GM21825 (cell line): ENCODE measurements at regions not wholly inside any gene's neighbourhood (a gene's known extent, or its start where the extent isn't known, plus 50 kb on each side); places are given as distances from the start of the nearest gene placed in this dataset.
A peak's percentile ranks its signal among the peaks of the same experiment; 100 is the strongest.

ENCODE experiments used
- ATAC-seq: cut with Tn5 transposase; IDR thresholded peaks from one replicate; pipeline ENCODE4 v1.9.1; 2021; ENCODE audit warnings: mild to moderate bottlenecking, moderate library complexity; ENCODE audit not compliant: unreplicated experiment

GRCh38 chr4:138927072-138927471 lies 88.5 kb upstream of the NOCT start:
- ATAC-seq = no peak

- no peak for ATAC-seq
Measured at GRCh38 chr4:138925495-138925894, 90.1 kb upstream of the NOCT start.

GRCh38 chr4:138919094-138919936 lies 96.3 kb upstream of the NOCT start:
- peak; percentile 84 for ATAC-seq

- no peak for ATAC-seq
Measured at GRCh38 chr4:138918169-138918869, 97.3 kb upstream of the NOCT start.

GRCh38 chr4:138916763-138917162 lies 98.8 kb upstream of the NOCT start:
- ATAC-seq = no peak

GRCh38 chr4:138915756-138916155 lies 99.8 kb upstream of the NOCT start:
- ATAC-seq = no peak

GRCh38 chr4:138912704-138913340 lies 102.8 kb upstream of the NOCT start:
- ATAC-seq = no peak

- ATAC-seq = no peak
Measured at GRCh38 chr4:138911909-138912703, 103.5 kb upstream of the NOCT start.

GRCh38 chr4:138910914-138911336 lies 104.7 kb upstream of the NOCT start:
- no peak for ATAC-seq

- no peak for ATAC-seq
Measured at GRCh38 chr4:138910195-138910913, 105.2 kb upstream of the NOCT start.

GRCh38 chr4:138909587-138909986 lies 106.0 kb upstream of the NOCT start:
- ATAC-seq = no peak

GRCh38 chr4:138908134-138908533 lies 107.4 kb upstream of the NOCT start:
- no peak for ATAC-seq

GRCh38 chr4:138907174-138907573 lies 108.4 kb upstream of the NOCT start:
- ATAC-seq = no peak

GRCh38 chr4:138904793-138905192 lies 110.8 kb upstream of the NOCT start:
- no peak for ATAC-seq

GRCh38 chr4:138903185-138903584 lies 112.4 kb upstream of the NOCT start:
- no peak for ATAC-seq

- no peak for ATAC-seq
Measured at GRCh38 chr4:138902705-138903104, 112.9 kb upstream of the NOCT start.

GRCh38 chr4:138901177-138901576 lies 114.4 kb upstream of the NOCT start:
- no peak for ATAC-seq

GRCh38 chr4:138899999-138900398 lies 115.6 kb upstream of the NOCT start:
- ATAC-seq = no peak

GRCh38 chr4:138898282-138898681 lies 117.3 kb upstream of the NOCT start:
- ATAC-seq = no peak

- ATAC-seq = no peak
Measured at GRCh38 chr4:138897811-138898226, 117.8 kb upstream of the NOCT start.
